ENCODE measurements at regions not wholly inside any gene's neighbourhood (a gene's known extent, or its start where the extent isn't known, plus 50 kb on each side); places are given as distances from the start of the nearest gene placed in this dataset.

- no peak for TF ChIP-seq Cebpa-rat (IDR thresholded peaks at IDR 0.05)
- Histone ChIP-seq H4K20me1 (peaks cover 59% of the 10 kb centered on the region), H3K9ac (no peak overlapping the region)
These were observed 1416.4 kb downstream of the UQCRFS1 start for GRCh38 chr19:27796540-27796939.

GRCh38 chr19:27796073-27796472 lies 1416.9 kb downstream of the UQCRFS1 start:
- H4K20me1 ChIP-seq = peaks cover 54% of the 10 kb centered on the region
- no peaks in the 10 kb centered on the region; the same call in 1 of the 2 replicates for H3K9me3 ChIP-seq
- H3K4me3 ChIP-seq = no peak overlapping the region
- no peak overlapping the region for H3K9ac ChIP-seq
- no peaks in the 10 kb centered on the region for H3K27me3 ChIP-seq
- no peak for TF ChIP-seq Cebpa-rat (IDR thresholded peaks at IDR 0.05)
- no peak overlapping the region for H3K27ac ChIP-seq
- H3K36me3 ChIP-seq = peaks cover 51% of the 10 kb centered on the region
- 0 out of 2 replicates have a peak overlapping the region, but pooled peaks have one; percentile 89 for H3K4me2 ChIP-seq
- H3K4me1 ChIP-seq = peaks cover 33% of the 10 kb centered on the region

More at GRCh38 chr19:27796540-27796939, 1416.4 kb downstream of the UQCRFS1 start:
- Histone ChIP-seq H3K4me2 (no peak overlapping the region), H3K27ac (no peak overlapping the region), H3K9me3 (no peaks in the 10 kb centered on the region; the same call in 1 of the 2 replicates), H3K27me3 (no peaks in the 10 kb centered on the region), H3K4me1 (peaks cover 32% of the 10 kb centered on the region), H3K4me3 (no peak overlapping the region), H3K36me3 (peaks cover 52% of the 10 kb centered on the region)

- Histone ChIP-seq H3K4me2 (peak overlapping the region; percentile 89), H3K27me3 (no peaks in the 10 kb centered on the region), H3K4me3 (peak overlapping the region; percentile 84), H3K9me3 (no peaks in the 10 kb centered on the region; the same call in 1 of the 2 replicates), H3K27ac (no peak overlapping the region), H3K9ac (peak overlapping the region; percentile 89; the same call in 1 of the 2 replicates), H4K20me1 (peaks cover 48% of the 10 kb centered on the region), H3K36me3 (peaks cover 45% of the 10 kb centered on the region), H3K4me1 (peaks cover 33% of the 10 kb centered on the region)
- no peak for TF ChIP-seq Cebpa-rat (IDR thresholded peaks at IDR 0.05)
These were observed 1417.6 kb downstream of the UQCRFS1 start for GRCh38 chr19:27795369-27795768.

GRCh38 chr19:27794494-27795042 lies 1418.4 kb downstream of the UQCRFS1 start:
- no peak for TF ChIP-seq Cebpa-rat (IDR thresholded peaks at IDR 0.05)
- Histone ChIP-seq H4K20me1 (peaks cover 48% of the 10 kb centered on the region), H3K4me2 (peak overlapping the region; percentile 89), H3K9ac (peak overlapping the region; percentile 89), H3K4me3 (peak overlapping the region; percentile 84), H3K27ac (peak overlapping the region; percentile 90), H3K4me1 (peaks cover 33% of the 10 kb centered on the region), H3K27me3 (no peaks in the 10 kb centered on the region), H3K36me3 (peaks cover 37% of the 10 kb centered on the region), H3K9me3 (no peaks in the 10 kb centered on the region; the same call in 1 of the 2 replicates)

GRCh38 chr19:27793644-27794493 lies 1419.1 kb downstream of the UQCRFS1 start:
- Histone ChIP-seq H3K9me3 (peaks cover 4% of the 10 kb centered on the region), H4K20me1 (peaks cover 46% of the 10 kb centered on the region), H3K4me3 (peak overlapping the region; percentile 84), H3K9ac (peak overlapping the region; percentile 89), H3K27me3 (no peaks in the 10 kb centered on the region), H3K4me1 (peaks cover 33% of the 10 kb centered on the region), H3K27ac (peak overlapping the region; percentile 90), H3K4me2 (peak overlapping the region; percentile 89), H3K36me3 (peaks cover 32% of the 10 kb centered on the region)
- no peak for TF ChIP-seq Cebpa-rat (IDR thresholded peaks at IDR 0.05)

- H3K4me3 ChIP-seq = peak overlapping the region; percentile 84
- peak overlapping the region; percentile 90 for H3K27ac ChIP-seq
- H3K27me3 ChIP-seq = no peaks in the 10 kb centered on the region
- H4K20me1 ChIP-seq = peaks cover 41% of the 10 kb centered on the region
- H3K4me1 ChIP-seq = peaks cover 33% of the 10 kb centered on the region
- peak overlapping the region; percentile 89 for H3K9ac ChIP-seq
- peaks cover 10% of the 10 kb centered on the region for H3K9me3 ChIP-seq
- peaks cover 27% of the 10 kb centered on the region for H3K36me3 ChIP-seq
- TF ChIP-seq Cebpa-rat (IDR thresholded peaks at IDR 0.05) = no peak
- peak overlapping the region; percentile 89 for H3K4me2 ChIP-seq
These were observed 1419.8 kb downstream of the UQCRFS1 start for GRCh38 chr19:27793128-27793643.

- peak overlapping the region; percentile 89 for H3K9ac ChIP-seq
- no peak for TF ChIP-seq Cebpa-rat (IDR thresholded peaks at IDR 0.05)
- peak overlapping the region; percentile 89 for H3K4me2 ChIP-seq
- peak overlapping the region; percentile 84 for H3K4me3 ChIP-seq
- no peaks in the 10 kb centered on the region for H3K27me3 ChIP-seq
- H3K36me3 ChIP-seq = peaks cover 22% of the 10 kb centered on the region
- peak overlapping the region; percentile 90 for H3K27ac ChIP-seq
- H3K9me3 ChIP-seq = peaks cover 15% of the 10 kb centered on the region
- peaks cover 36% of the 10 kb centered on the region for H4K20me1 ChIP-seq
- H3K4me1 ChIP-seq = peaks cover 33% of the 10 kb centered on the region
These were observed 1420.3 kb downstream of the UQCRFS1 start for GRCh38 chr19:27792576-27793127.

GRCh38 chr19:27780367-27781075 lies 1432.4 kb downstream of the UQCRFS1 start:
- Histone ChIP-seq H3K4me3 (no peak overlapping the region), H3K9ac (no peak overlapping the region), H3K36me3 (peaks cover 35% of the 10 kb centered on the region), H3K4me2 (peak overlapping the region; percentile 25), H4K20me1 (no peaks in the 10 kb centered on the region), H3K27me3 (no peaks in the 10 kb centered on the region), H3K27ac (peak overlapping the region; percentile 23; the same call in 1 of the 2 replicates), H3K4me1 (peaks cover 12% of the 10 kb centered on the region; the same call in 1 of the 2 replicates), H3K9me3 (peaks cover 28% of the 10 kb centered on the region)
- TF ChIP-seq Cebpa-rat (IDR thresholded peaks at IDR 0.05) = no peak

- Histone ChIP-seq H3K27ac (peak overlapping the region; percentile 23), H3K27me3 (no peaks in the 10 kb centered on the region), H3K4me2 (peak overlapping the region; percentile 25), H3K4me1 (peaks cover 12% of the 10 kb centered on the region; the same call in 1 of the 2 replicates), H4K20me1 (no peaks in the 10 kb centered on the region), H3K4me3 (no peak overlapping the region), H3K9ac (no peak overlapping the region), H3K9me3 (peaks cover 34% of the 10 kb centered on the region), H3K36me3 (peaks cover 41% of the 10 kb centered on the region)
- no peak for TF ChIP-seq Cebpa-rat (IDR thresholded peaks at IDR 0.05)
These were observed 1433.0 kb downstream of the UQCRFS1 start for GRCh38 chr19:27779954-27780353.
